Nephron progenitor cell (in vitro differentiated cells): ENCODE measurements at regions not wholly inside any gene's neighbourhood (a gene's known extent, or its start where the extent isn't known, plus 50 kb on each side); places are given as distances from the start of the nearest gene placed in this dataset.

Source experiments
- DNase-seq: peaks from one replicate; pipeline ENCODE4 v3.0.0; 2021
- H3K27ac Mint-ChIP-seq: 2 replicates; pipeline ENCODE4 v1.8.0; 2021; ENCODE audit warnings: mild to moderate bottlenecking, moderate library complexity, mixed read lengths
- H3K27me3 Mint-ChIP-seq: 2 replicates; pipeline ENCODE4 v1.8.0; 2021; ENCODE audit warnings: mild to moderate bottlenecking, low read depth, mixed read lengths; ENCODE audit not compliant: poor library complexity
- H3K36me3 Mint-ChIP-seq: 2 replicates; pipeline ENCODE4 v1.8.0; 2021; ENCODE audit warnings: low read depth, mixed read lengths
- H3K4me1 Mint-ChIP-seq: 2 replicates; pipeline ENCODE4 v1.8.0; 2021; ENCODE audit warnings: mixed read lengths
- H3K4me3 Mint-ChIP-seq: 2 replicates; pipeline ENCODE4 v1.8.0; 2021; ENCODE audit warnings: mild to moderate bottlenecking, moderate library complexity, mixed read lengths
- H3K9me3 Mint-ChIP-seq: 2 replicates; pipeline ENCODE4 v1.8.0; 2021; ENCODE audit warnings: mild to moderate bottlenecking, moderate library complexity, mixed read lengths
- CTCF ChIP-seq: fragments of 200-600 bp; sonication (generic); IDR thresholded peaks from 2 replicates; pipeline ENCODE4 v1.5.0; 2021; ENCODE audit warnings: antibody characterized with exemption

DNA sequence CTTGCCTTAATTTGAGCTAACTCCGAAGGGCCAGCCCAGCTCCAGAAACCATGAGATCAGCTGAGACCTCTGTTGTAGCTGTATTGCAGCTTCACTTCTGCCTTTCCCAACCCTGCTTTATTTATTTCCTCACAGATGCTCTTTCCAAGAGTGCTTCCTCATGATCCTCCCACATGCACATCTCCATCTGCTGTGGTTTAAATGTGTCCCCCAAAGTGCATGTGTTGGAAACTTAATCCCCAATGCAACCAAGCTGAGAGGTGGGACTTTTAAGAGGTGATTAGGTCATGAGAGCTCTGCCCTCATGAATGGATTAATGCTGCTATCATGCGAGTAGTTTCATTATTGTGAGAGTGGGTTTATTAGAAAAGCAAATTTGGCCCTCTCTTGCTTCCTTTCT lies 164.4 kb upstream of the TAB2 start:
- no peak for TF ChIP-seq CTCF
- Mint-ChIP-seq H3K4me3 (no peak overlapping the region), H3K9me3 (peaks cover 16% of the 10 kb centered on the region), H3K4me1 (peaks cover 3% of the 10 kb centered on the region), H3K27me3 (peaks cover 10% of the 10 kb centered on the region), H3K36me3 (no peaks in the 10 kb centered on the region), H3K27ac (no peak overlapping the region)
- DNase-seq = no peak

DNA sequence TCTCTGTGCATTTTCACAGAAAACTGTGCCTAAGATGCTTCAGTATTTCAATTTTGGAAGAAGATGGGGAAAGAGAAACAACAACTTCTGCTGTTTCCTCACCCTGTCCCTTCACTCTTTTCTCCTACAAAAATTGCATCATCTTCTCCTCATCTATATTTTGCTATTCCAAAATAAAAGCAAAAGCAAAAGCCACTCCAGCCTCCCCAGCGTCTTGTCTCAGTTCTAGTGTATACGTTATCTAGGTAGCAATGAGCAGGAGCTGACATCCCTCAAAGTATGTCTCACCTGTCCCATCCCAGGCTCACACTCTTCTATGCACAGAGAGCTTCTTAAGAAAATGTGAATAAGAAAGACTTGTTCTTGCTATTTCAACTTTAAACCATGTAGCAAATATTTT lies 163.8 kb upstream of the TAB2 start:
- no peak for DNase-seq
- Mint-ChIP-seq H3K27ac (no peak overlapping the region), H3K9me3 (peaks cover 16% of the 10 kb centered on the region), H3K4me1 (peaks cover 6% of the 10 kb centered on the region), H3K27me3 (peaks cover 10% of the 10 kb centered on the region), H3K36me3 (no peaks in the 10 kb centered on the region), H3K4me3 (no peak overlapping the region)
- no peak for TF ChIP-seq CTCF

- no peak for TF ChIP-seq CTCF
- H3K4me1 Mint-ChIP-seq = peaks cover 6% of the 10 kb centered on the region
- H3K9me3 Mint-ChIP-seq = peaks cover 16% of the 10 kb centered on the region
- no peak overlapping the region for H3K27ac Mint-ChIP-seq
- no peaks in the 10 kb centered on the region for H3K36me3 Mint-ChIP-seq
- H3K4me3 Mint-ChIP-seq = no peak overlapping the region
- DNase-seq = no peak
- H3K27me3 Mint-ChIP-seq = peaks cover 14% of the 10 kb centered on the region
Measured at GRCh38 chr6:149154261-149154821, 163.2 kb upstream of the TAB2 start.

DNA sequence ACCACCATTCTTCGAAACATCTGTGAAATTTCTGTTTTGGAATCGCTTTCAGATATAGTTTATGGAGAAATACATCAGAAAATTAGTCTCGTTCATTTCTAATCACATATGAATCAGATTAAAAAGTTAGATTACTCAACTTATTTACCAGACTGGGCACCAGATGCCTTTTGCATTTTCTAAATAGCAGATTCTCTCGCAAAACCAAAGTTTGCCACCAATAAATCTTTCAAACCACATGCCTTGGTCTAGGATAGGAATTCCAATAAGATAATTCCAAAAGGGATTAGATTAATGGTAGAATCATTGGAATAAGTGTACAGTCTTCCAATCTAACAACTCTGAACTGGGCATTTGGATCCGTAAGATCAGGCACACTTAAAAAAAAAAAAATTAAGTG lies 160.4 kb upstream of the TAB2 start:
- DNase-seq = no peak
- peaks cover 16% of the 10 kb centered on the region for H3K9me3 Mint-ChIP-seq
- H3K4me3 Mint-ChIP-seq = no peak overlapping the region
- H3K27ac Mint-ChIP-seq = no peak overlapping the region
- H3K36me3 Mint-ChIP-seq = no peaks in the 10 kb centered on the region
- no peak for TF ChIP-seq CTCF
- H3K4me1 Mint-ChIP-seq = peaks cover 6% of the 10 kb centered on the region
- H3K27me3 Mint-ChIP-seq = peaks cover 5% of the 10 kb centered on the region

DNA sequence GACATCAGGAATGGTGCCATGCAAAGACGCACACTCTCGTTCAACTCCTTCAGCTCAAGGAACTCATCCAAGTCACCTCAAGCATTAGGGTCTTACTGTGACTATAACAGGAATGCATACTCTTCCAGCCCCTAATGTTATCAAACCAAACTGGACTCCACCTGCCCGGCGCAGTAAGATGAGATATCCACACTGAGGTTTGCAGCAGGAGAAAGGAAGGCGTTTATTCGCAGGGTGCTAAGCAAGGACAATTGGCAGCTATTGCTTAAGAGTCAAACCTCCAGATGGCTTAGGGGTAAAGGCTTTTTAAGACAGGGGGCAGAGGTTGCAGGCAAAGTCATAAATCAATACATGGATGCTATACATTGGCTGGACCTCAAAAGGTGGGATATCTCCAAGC lies 159.4 kb upstream of the TAB2 start:
- Mint-ChIP-seq H3K36me3 (no peaks in the 10 kb centered on the region), H3K27ac (no peak overlapping the region), H3K27me3 (peaks cover 5% of the 10 kb centered on the region), H3K4me3 (no peak overlapping the region), H3K4me1 (peaks cover 6% of the 10 kb centered on the region), H3K9me3 (peaks cover 16% of the 10 kb centered on the region)
- no peak for TF ChIP-seq CTCF
- DNase-seq = no peak

DNA sequence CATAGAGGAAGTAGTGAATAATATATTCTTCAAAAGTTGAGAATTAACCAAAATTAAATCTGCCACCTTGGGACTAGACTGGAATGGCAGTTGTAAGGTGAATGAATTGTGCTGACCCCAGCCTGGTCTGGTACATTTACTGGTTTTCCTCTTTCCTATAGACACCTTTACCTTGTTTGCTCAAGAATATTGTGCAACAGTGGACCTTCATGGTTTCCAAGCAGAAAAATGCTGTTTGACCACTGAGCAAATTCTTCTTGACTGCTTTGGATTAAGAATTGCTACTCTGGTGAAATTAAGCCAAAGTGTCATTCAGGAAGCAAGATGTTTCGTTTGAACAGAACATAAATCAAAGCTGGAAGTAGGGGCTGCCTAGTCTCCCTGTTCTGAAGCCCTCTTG lies 156.6 kb upstream of the TAB2 start:
- Mint-ChIP-seq H3K4me3 (no peak overlapping the region), H3K9me3 (no peaks in the 10 kb centered on the region), H3K27me3 (peaks cover 10% of the 10 kb centered on the region), H3K36me3 (no peaks in the 10 kb centered on the region), H3K27ac (no peak overlapping the region), H3K4me1 (peaks cover 6% of the 10 kb centered on the region)
- no peak for TF ChIP-seq CTCF
- no peak for DNase-seq
